Breast epithelium (tissue), 4 donors: ENCODE measurements at regions not wholly inside any gene's neighbourhood (a gene's known extent, or its start where the extent isn't known, plus 50 kb on each side); places are given as distances from the start of the nearest gene placed in this dataset.

Experiments
- DNase-seq, 2 donors: peaks; one replicate each; pipeline ENCODE4 v3.0.0-alpha.2; 2019; ENCODE audit warnings: low spot score in 2 of 2
- H3K27ac ChIP-seq, 2 donors: fragments of 200-600 bp; sonication (generic) in 1 of 2; one replicate each; pipeline ENCODE4 v1.5.1; 2016 to 2019; ENCODE audit warnings: mild to moderate bottlenecking in 1 of 2
- H3K27me3 ChIP-seq, 2 donors: fragments of 200-600 bp; sonication (generic) in 1 of 2; one replicate each; pipeline versions ENCODE4 v1.5.1 to v1.6.0; 2017 to 2019; ENCODE audit warnings: control low read depth in 1 of 2, mild to moderate bottlenecking in 1 of 2
- H3K36me3 ChIP-seq: fragments of 200-600 bp; one replicate; pipeline ENCODE4 v1.5.1; 2019
- H3K4me1 ChIP-seq, 2 donors: fragments of 200-600 bp; sonication (generic); one replicate each; pipeline ENCODE4 v1.5.1; 2016 to 2019; ENCODE audit warnings: control low read depth in 1 of 2
- H3K4me3 ChIP-seq, 3 donors: fragments of 200-600 bp; sonication (generic); 1 replicate in 2 of 3; 2 replicates in 1 of 3; pipeline ENCODE4 v1.5.1; 2016 to 2019; ENCODE audit warnings: mild to moderate bottlenecking in 3 of 3, moderate library complexity in 2 of 3
- H3K9me3 ChIP-seq, 2 donors: fragments of 200-600 bp; sonication (generic) in 1 of 2; one replicate each; pipeline ENCODE4 v1.5.1; 2016 to 2019; ENCODE audit warnings: control low read depth in 1 of 2
- POLR2A ChIP-seq: fragments of 450-650 bp; IDR thresholded peaks from one replicate; pipeline ENCODE4 v1.6.1; 2016; ENCODE audit warnings: antibody characterized with exemption, mild to moderate bottlenecking, moderate library complexity
- POLR2AphosphoS5 ChIP-seq, 3 donors: sonication (generic); formaldehyde crosslinking; IDR thresholded peaks; one replicate each; pipeline ENCODE4 v1.6.1; 2017; ENCODE audit warnings: antibody characterized with exemption in 3 of 3
- intact Hi-C: fragments of 100-400 bp; cut with DNase I; formaldehyde crosslinking; loops from one replicate; pipeline ENCODE4 v1.15.1; 2023; ENCODE audit warnings: low total_unique reads
- TF ChIP-seq, protein P1 (sequence below), 3 donors: fragments of 450-650 bp; IDR thresholded peaks; one replicate each; pipeline ENCODE4 v1.5.1; 2016 to 2017; ENCODE audit warnings: antibody characterized with exemption in 3 of 3, mild to moderate bottlenecking in 3 of 3, moderate library complexity in 3 of 3

DNA sequence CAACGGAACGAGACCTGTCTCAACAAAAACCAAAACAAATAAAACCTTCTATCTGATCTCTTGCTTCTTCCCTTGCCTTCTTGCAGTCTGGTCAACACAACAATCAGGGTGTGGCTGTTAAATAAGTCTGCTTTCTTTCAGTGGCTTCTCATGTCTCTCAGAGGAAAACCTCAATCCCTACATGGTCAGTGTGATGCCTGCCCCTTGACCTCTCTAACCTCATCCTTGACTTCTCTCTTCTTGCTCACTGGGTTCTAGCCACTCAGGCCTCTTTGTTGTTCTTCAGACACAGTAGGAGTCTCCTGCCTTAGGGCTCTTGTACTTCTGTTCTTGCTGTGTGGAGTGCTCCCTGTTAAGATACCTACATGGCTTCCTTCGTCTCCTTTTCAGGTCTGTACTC, 220.4 kb downstream of the SDHAF3 start:
- no peaks in the 10 kb centered on the region for H3K9me3 ChIP-seq
- H3K4me3 ChIP-seq: no peak overlapping the region
- no peaks in the 10 kb centered on the region for H3K27me3 ChIP-seq
- intact Hi-C loops: no loop called here
- DNase-seq: no peak
- TF ChIP-seq POLR2AphosphoS5 (IDR thresholded peaks at IDR 0.05) (no peak), POLR2A (no peak)
- TF ChIP-seq, protein P1, sequence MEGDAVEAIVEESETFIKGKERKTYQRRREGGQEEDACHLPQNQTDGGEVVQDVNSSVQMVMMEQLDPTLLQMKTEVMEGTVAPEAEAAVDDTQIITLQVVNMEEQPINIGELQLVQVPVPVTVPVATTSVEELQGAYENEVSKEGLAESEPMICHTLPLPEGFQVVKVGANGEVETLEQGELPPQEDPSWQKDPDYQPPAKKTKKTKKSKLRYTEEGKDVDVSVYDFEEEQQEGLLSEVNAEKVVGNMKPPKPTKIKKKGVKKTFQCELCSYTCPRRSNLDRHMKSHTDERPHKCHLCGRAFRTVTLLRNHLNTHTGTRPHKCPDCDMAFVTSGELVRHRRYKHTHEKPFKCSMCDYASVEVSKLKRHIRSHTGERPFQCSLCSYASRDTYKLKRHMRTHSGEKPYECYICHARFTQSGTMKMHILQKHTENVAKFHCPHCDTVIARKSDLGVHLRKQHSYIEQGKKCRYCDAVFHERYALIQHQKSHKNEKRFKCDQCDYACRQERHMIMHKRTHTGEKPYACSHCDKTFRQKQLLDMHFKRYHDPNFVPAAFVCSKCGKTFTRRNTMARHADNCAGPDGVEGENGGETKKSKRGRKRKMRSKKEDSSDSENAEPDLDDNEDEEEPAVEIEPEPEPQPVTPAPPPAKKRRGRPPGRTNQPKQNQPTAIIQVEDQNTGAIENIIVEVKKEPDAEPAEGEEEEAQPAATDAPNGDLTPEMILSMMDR (IDR thresholded peaks at IDR 0.05): no peak
- no peaks in the 10 kb centered on the region for H3K4me1 ChIP-seq
- H3K27ac ChIP-seq: no peak overlapping the region
- no peaks in the 10 kb centered on the region for H3K36me3 ChIP-seq

DNA sequence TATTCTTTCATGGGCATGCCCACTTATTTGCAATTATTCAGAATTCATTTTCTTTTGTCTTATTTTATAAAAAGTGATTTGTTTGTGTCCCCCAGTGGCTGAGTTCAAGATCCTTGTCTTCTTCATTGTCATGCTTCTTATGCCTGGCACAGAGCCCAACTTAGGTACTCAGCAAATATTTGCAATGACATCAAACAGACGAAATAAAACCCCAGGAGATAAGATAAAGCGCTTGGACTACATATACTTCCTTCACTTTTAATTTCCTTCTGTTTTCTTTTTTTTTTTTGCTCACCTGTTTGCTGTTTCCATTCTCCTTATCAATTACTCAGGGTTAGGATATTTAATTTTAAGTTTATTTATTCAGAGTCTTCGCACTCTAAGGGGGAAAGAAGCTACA, 225.0 kb downstream of the SDHAF3 start:
- Histone ChIP-seq H3K27ac (no peak overlapping the region), H3K36me3 (no peaks in the 10 kb centered on the region), H3K27me3 (no peaks in the 10 kb centered on the region), H3K4me1 (no peaks in the 10 kb centered on the region), H3K9me3 (no peaks in the 10 kb centered on the region), H3K4me3 (no peak overlapping the region)
- TF ChIP-seq, protein P1 (IDR thresholded peaks at IDR 0.05): no peak
- TF ChIP-seq POLR2A: no peak
- no peak for TF ChIP-seq POLR2AphosphoS5 (IDR thresholded peaks at IDR 0.05)
- DNase-seq: no peak
- intact Hi-C loops: no loop called here

DNA sequence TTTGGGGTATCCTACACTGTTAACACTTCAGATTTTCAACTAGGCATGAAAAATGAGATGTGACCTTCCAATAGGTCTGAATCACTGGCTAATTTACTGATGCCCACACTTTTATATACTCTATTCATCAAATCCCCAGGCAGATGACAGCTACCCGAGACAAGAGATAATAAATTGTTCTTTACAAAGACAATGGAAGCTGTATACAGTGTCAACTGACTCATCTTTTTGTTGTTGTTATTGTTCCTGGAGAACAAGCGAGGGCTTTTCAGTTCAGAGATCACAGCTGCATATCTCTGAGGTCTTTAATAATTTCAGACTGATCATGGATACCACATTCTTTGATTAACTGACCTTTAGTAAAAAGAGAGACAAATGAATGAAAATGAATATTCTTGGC, 228.9 kb downstream of the SDHAF3 start:
- intact Hi-C loops: no loop called here

DNA sequence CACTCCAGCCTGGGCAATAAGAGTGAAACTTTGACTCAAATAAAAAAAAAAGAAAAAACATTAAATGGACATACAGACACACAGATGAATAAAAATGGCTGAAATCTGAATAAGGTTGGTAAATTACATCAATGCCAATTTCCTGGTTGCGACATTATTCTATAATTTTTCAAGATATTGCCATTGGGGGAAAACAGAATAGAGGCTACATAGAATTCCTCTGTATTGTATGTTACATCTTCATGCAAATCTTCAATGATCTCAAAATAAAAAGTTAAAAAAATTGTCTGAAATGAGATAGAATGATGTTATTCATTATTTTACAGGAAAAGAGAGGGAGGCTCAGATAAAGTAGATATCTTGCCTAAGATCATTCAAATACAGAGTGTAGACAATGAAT, 234.0 kb downstream of the SDHAF3 start:
- Histone ChIP-seq H3K36me3 (no peaks in the 10 kb centered on the region), H3K4me3 (no peak overlapping the region), H3K27me3 (no peaks in the 10 kb centered on the region), H3K27ac (no peak overlapping the region), H3K9me3 (peaks cover 10 to 17% of the 10 kb centered on the region in 2 donors), H3K4me1 (no peaks in the 10 kb centered on the region)
- DNase-seq: no peak
- intact Hi-C loops: no loop called here
- no peak for TF ChIP-seq POLR2AphosphoS5 (IDR thresholded peaks at IDR 0.05)
- TF ChIP-seq POLR2A: no peak
- TF ChIP-seq, protein P1 (IDR thresholded peaks at IDR 0.05): no peak

More for the DNA sequence above, 228.9 kb downstream of the SDHAF3 start:
- Histone ChIP-seq H3K27ac (no peak overlapping the region), H3K9me3 (peaks cover 3 to 7% of the 10 kb centered on the region in 2 donors), H3K36me3 (no peaks in the 10 kb centered on the region), H3K4me1 (no peaks in the 10 kb centered on the region), H3K4me3 (no peak overlapping the region), H3K27me3 (no peaks in the 10 kb centered on the region)
- no peak for TF ChIP-seq POLR2AphosphoS5 (IDR thresholded peaks at IDR 0.05)
- TF ChIP-seq POLR2A: no peak
- TF ChIP-seq, protein P1 (IDR thresholded peaks at IDR 0.05): no peak
- no peak for DNase-seq

DNA sequence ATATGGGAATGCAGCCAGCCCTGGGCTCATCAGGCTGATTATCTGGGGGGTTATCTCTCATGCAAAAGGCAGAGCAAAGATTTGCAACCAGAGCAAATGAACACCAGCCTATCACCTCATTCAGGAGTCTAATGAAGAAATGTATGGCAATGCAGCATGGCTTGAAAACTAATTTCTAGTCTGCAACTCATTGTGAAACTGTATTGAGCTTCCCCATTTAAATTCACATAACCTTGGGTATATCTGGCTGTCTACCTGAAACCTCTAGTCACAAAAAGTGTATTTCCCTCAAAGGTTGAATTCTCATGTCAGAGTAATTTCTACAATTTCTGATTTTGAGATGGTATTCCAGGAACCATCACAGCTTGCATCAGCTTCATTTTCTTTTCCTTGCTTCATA, 240.0 kb downstream of the SDHAF3 start:
- Histone ChIP-seq H3K27ac (no peak overlapping the region), H3K36me3 (no peaks in the 10 kb centered on the region), H3K4me3 (no peak overlapping the region), H3K27me3 (no peaks in the 10 kb centered on the region), H3K4me1 (no peaks in the 10 kb centered on the region), H3K9me3 (peaks cover 0 to 3% of the 10 kb centered on the region in 2 donors)
- no peak for DNase-seq
- intact Hi-C loops: no loop called here
- TF ChIP-seq, protein P1 (IDR thresholded peaks at IDR 0.05): no peak
- no peak for TF ChIP-seq POLR2AphosphoS5 (IDR thresholded peaks at IDR 0.05)
- TF ChIP-seq POLR2A: no peak
